HepG2 (cell line): ENCODE measurements at regions not wholly inside any gene's neighbourhood (a gene's known extent, or its start where the extent isn't known, plus 50 kb on each side); places are given as distances from the start of the nearest gene placed in this dataset.

Source experiments
- ATAC-seq: fragments of 200-7000 bp; cut with Tn5 transposase; 3 replicates; pipeline ENCODE4 v1.9.1; 2020; ENCODE audit warnings: mild to moderate bottlenecking, moderate library complexity
- BruUV-seq: library from RNA; stranded (reverse); fragments of 400-500 nt; replicated peaks from 2 replicates; lab custom pipeline; 2021; lab: Mats Ljungman, UMichigan
- CTCF ChIA-PET: fragments of 300-600 bp; formaldehyde crosslinking; extraction: SDS; loops from one replicate; lab custom pipeline; 2021; ENCODE audit warnings: low total read pairs, inconsistent platforms, low intra/inter-chr PET ratio; lab: Yijun Ruan, JAX
- POLR2A ChIA-PET: fragments of 350-600 bp; sonication (Branson Sonifier 250); formaldehyde crosslinking; loops from one replicate; lab custom pipeline; 2020; ENCODE audit warnings: antibody characterized with exemption, inconsistent platforms; lab: Yijun Ruan, JAX
- DNase-seq: peaks from one replicate; pipeline ENCODE4 v3.0.0-alpha.2; 2015; ENCODE audit warnings: low spot score
- FAIRE-seq: peaks from 3 replicates; lab custom pipeline; 2011; peaks lifted over from hg19 to GRCh38; lab: Jason Lieb, UNC
- H2AFZ ChIP-seq: one replicate; pipeline ENCODE4 v1.6.1; 2011; ENCODE audit warnings: low read length, inconsistent platforms
- H3K27ac ChIP-seq: fragments of 300-600 bp; 3 replicates; pipeline ENCODE4 v1.8.0; 2011; ENCODE audit warnings: mixed run types, mild to moderate bottlenecking, mixed read lengths, low read length, inconsistent platforms; ENCODE audit not compliant: insufficient read depth; ENCODE audit errors: extremely low read length
- H3K27me3 ChIP-seq, 2 experiments: fragments of 200-600 bp in 1 of 2; 2 replicates in 1 of 2; 3 replicates in 1 of 2; pipeline versions ENCODE4 v1.6.0 to v1.8.0; 2011; ENCODE audit warnings: low read length in 2 of 2, mild to moderate bottlenecking in 2 of 2, moderate library complexity in 2 of 2, inconsistent platforms in 1 of 2; ENCODE audit not compliant: insufficient read depth in 2 of 2, control insufficient read depth in 1 of 2
- H3K36me3 ChIP-seq, 2 experiments: fragments of 200-600 bp in 1 of 2; replicated peaks in 1 of 2; 2 replicates in 1 of 2; 3 replicates in 1 of 2; pipeline versions ENCODE4 v1.5.1 to v1.8.0; 2011; ENCODE audit warnings: low read length in 2 of 2, inconsistent platforms in 1 of 2; ENCODE audit not compliant: insufficient read depth in 2 of 2, control insufficient read depth in 1 of 2
- H3K4me1 ChIP-seq: 2 replicates; pipeline ENCODE4 v1.5.1; 2012; ENCODE audit warnings: low read length, inconsistent platforms; ENCODE audit not compliant: insufficient read depth
- H3K4me2 ChIP-seq: 2 replicates; pipeline ENCODE4 v1.6.0; 2011; ENCODE audit warnings: low read depth, low read length, inconsistent platforms
- H3K4me3 ChIP-seq, 3 experiments: fragments of 200-600 bp in 1 of 3; sonication (generic), shearing (Covaris generic) in 1 of 3; replicated peaks in 1 of 3; 2 replicates each; pipeline ENCODE4 v1.5.1; 2011 to 2016; ENCODE audit warnings: low read length in 3 of 3, inconsistent platforms in 2 of 3, low read depth in 2 of 3, mild to moderate bottlenecking in 2 of 3, control low read depth in 1 of 3, mixed read lengths in 1 of 3; ENCODE audit not compliant: insufficient read depth in 1 of 3
- H3K79me2 ChIP-seq: one replicate; pipeline ENCODE4 v1.6.1; 2011; ENCODE audit warnings: low read length, inconsistent platforms; ENCODE audit not compliant: insufficient read depth
- H3K9ac ChIP-seq: 2 replicates; pipeline ENCODE4 v1.6.0; 2011; ENCODE audit warnings: mild to moderate bottlenecking, low read depth, low read length, inconsistent platforms; ENCODE audit not compliant: insufficient read depth
- H3K9me3 ChIP-seq: 2 replicates; pipeline ENCODE4 v1.5.1; 2012; ENCODE audit warnings: mild to moderate bottlenecking, low read length
- H4K20me1 ChIP-seq: 2 replicates; pipeline ENCODE4 v1.6.0; 2011; ENCODE audit warnings: inconsistent platforms, mild to moderate bottlenecking, low read length, moderate library complexity; ENCODE audit not compliant: insufficient read depth
- JUND ChIP-seq: sonication (generic); formaldehyde crosslinking; IDR thresholded peaks from 2 replicates; pipeline ENCODE4 v1.8.0; 2022; ENCODE audit warnings: mild to moderate bottlenecking, missing genetic modification reagents
- MAFF ChIP-seq: IDR thresholded peaks from 2 replicates; pipeline ENCODE4 v1.6.1; 2011; ENCODE audit warnings: low read depth, low read length, improper control_type of control experiment
- MAFK ChIP-seq, 2 experiments: IDR thresholded peaks in 1 of 2; conservative IDR thresholded peaks in 1 of 2; 2 replicates each; pipeline ENCODE4 v1.6.1; 2011; ENCODE audit warnings: improper control_type of control experiment in 2 of 2, low read length in 2 of 2
- TFDP2 ChIP-seq: sonication (generic); formaldehyde crosslinking; IDR thresholded peaks from 2 replicates; pipeline ENCODE4 v1.4.0; 2020; ENCODE audit warnings: missing genetic modification reagents
- ZFX ChIP-seq: sonication (generic); formaldehyde crosslinking; IDR thresholded peaks from 2 replicates; pipeline ENCODE4 v1.4.0; 2020; ENCODE audit warnings: mild to moderate bottlenecking, low read depth, missing genetic modification reagents, moderate library complexity
- ZNF441 ChIP-seq: sonication (generic); formaldehyde crosslinking; IDR thresholded peaks from 2 replicates; pipeline ENCODE4 v1.7.0; 2021; ENCODE audit warnings: missing genetic modification reagents, borderline replicate concordance
- ZNF576 ChIP-seq: sonication (generic); formaldehyde crosslinking; IDR thresholded peaks from 2 replicates; pipeline ENCODE4 v1.4.0; 2020; ENCODE audit warnings: mild to moderate bottlenecking, missing genetic modification reagents
- ZNF614 ChIP-seq: IDR thresholded peaks from 2 replicates; pipeline ENCODE4 v1.6.1; 2018; ENCODE audit warnings: missing biosample characterization, missing genetic modification reagents, inconsistent platforms, borderline replicate concordance
- WGBS: methylation state at CpG from one replicate; pipeline ENCODE4 v1.1.6; 2017; ENCODE audit warnings: low lambda C conversion rate; 5-methylcytosine and 5-hydroxymethylcytosine counted together
- in situ Hi-C: cut with HindIII; loops from 2 replicates; pipeline ENCODE4 v1.10.0; 2017; ENCODE audit warnings: low pct_unique_long_range_greater_than_20kb; ENCODE audit not compliant: extremely low pct_ligation_motif_present
- intact Hi-C: fragments of 100-400 bp; cut with micrococcal nuclease; formaldehyde crosslinking; loops from one replicate; pipeline ENCODE4 v1.10.0; 2022; ENCODE audit not compliant: unreplicated experiment

GRCh38 chr17:83159204-83160049 is 80.0 kb downstream of the METRNL start:
- H3K4me1 ChIP-seq = peaks cover 18% of the 10 kb centered on the region
- no peak for FAIRE-seq
- H2AFZ ChIP-seq = no peak overlapping the region
- H3K4me3 ChIP-seq = no peak overlapping the region
- DNase-seq = no peak
- H3K4me2 ChIP-seq = no peak overlapping the region
- intact Hi-C loops (no loop called here), in situ Hi-C loops (no loop called here)
- no peaks in the 10 kb centered on the region for H3K36me3 ChIP-seq
- CTCF ChIA-PET = no interaction called here
- H3K27me3 ChIP-seq = peaks cover 8 to 54% of the 10 kb centered on the region in 2 experiments; a peak in 3 of 5 replicates
- no peaks in the 10 kb centered on the region for H3K79me2 ChIP-seq
- TF ChIP-seq MAFK (conservative IDR thresholded peaks at IDR 0.05 in 1 of 2, IDR thresholded peaks at IDR 0.05 in 1 of 2; ENCODE audit: low read length in 2 of 2) (peak; percentile 19 to 61; a peak in 2 of 4 replicates), ZNF614 (CRISPR knock-in tag) (no peak)
- H4K20me1 ChIP-seq = no peaks in the 10 kb centered on the region
- ATAC-seq = no peak
- POLR2A ChIA-PET = interaction anchor here (0.8 kb wide), 1 partner anchor 8 kb away, joined by 3 read pairs; no protein-coding TSS in a partner anchor
- WGBS = 64% methylated on average over 19 of the region's 19 CpGs
- H3K9me3 ChIP-seq = no peaks in the 10 kb centered on the region
- no peak overlapping the region for H3K27ac ChIP-seq
- BruUV-seq = no TSS peak
- no peak overlapping the region for H3K9ac ChIP-seq

- FAIRE-seq = no peak
- 40% methylated on average over 13 of the region's 19 CpGs for WGBS
- TF ChIP-seq JUND (CRISPR knock-in tag) = no peak
- no peak for TF ChIP-seq ZNF576
- no peak for TF ChIP-seq ZNF441 (CRISPR knock-in tag)
- no peak for TF ChIP-seq ZFX (CRISPR knock-in tag)
- no peak for TF ChIP-seq MAFF
- no peak for TF ChIP-seq TFDP2
Observed at GRCh38 chr17:83160443-83161297, 81.3 kb downstream of the METRNL start.

More at GRCh38 chr17:83160443-83161297, 81.3 kb downstream of the METRNL start:
- DNase-seq (no peak), ATAC-seq (peak; percentile 50)
- no peaks in the 10 kb centered on the region for H3K79me2 ChIP-seq
- intact Hi-C loops = no loop called here
- no peak overlapping the region for H3K9ac ChIP-seq
- no peaks in the 10 kb centered on the region for H4K20me1 ChIP-seq
- H2AFZ ChIP-seq = no peak overlapping the region
- CTCF ChIA-PET = no interaction called here
- no TSS peak for BruUV-seq
- peaks cover 18% of the 10 kb centered on the region for H3K4me1 ChIP-seq
- no peak overlapping the region for H3K4me3 ChIP-seq
- no peak overlapping the region for H3K4me2 ChIP-seq
- in situ Hi-C loops = no loop called here
- H3K27ac ChIP-seq = no peak overlapping the region
- POLR2A ChIA-PET = interaction anchor here (0.8 to 2.1 kb wide), 2 partner anchors 9 kb away, joined by 3 to 20 read pairs; no protein-coding TSS in a partner anchor
- H3K27me3 ChIP-seq = peaks cover 6 to 50% of the 10 kb centered on the region in 2 experiments; a peak in 3 of 5 replicates
- no peaks in the 10 kb centered on the region for H3K9me3 ChIP-seq
- H3K36me3 ChIP-seq = no peaks in the 10 kb centered on the region
